Stimulated activated CD4-positive, alpha-beta T cell treated with anti-CD3 and anti-CD28 coated beads, Interleukin-15, amount 100 ng/mL, for 24 hours (primary cell): ENCODE measurements at regions not wholly inside any gene's neighbourhood (a gene's known extent, or its start where the extent isn't known, plus 50 kb on each side); places are given as distances from the start of the nearest gene placed in this dataset.

Experiments used
- DNase-seq: peaks from one replicate; pipeline ENCODE4 v3.0.0-alpha.2; 2020

DNA sequence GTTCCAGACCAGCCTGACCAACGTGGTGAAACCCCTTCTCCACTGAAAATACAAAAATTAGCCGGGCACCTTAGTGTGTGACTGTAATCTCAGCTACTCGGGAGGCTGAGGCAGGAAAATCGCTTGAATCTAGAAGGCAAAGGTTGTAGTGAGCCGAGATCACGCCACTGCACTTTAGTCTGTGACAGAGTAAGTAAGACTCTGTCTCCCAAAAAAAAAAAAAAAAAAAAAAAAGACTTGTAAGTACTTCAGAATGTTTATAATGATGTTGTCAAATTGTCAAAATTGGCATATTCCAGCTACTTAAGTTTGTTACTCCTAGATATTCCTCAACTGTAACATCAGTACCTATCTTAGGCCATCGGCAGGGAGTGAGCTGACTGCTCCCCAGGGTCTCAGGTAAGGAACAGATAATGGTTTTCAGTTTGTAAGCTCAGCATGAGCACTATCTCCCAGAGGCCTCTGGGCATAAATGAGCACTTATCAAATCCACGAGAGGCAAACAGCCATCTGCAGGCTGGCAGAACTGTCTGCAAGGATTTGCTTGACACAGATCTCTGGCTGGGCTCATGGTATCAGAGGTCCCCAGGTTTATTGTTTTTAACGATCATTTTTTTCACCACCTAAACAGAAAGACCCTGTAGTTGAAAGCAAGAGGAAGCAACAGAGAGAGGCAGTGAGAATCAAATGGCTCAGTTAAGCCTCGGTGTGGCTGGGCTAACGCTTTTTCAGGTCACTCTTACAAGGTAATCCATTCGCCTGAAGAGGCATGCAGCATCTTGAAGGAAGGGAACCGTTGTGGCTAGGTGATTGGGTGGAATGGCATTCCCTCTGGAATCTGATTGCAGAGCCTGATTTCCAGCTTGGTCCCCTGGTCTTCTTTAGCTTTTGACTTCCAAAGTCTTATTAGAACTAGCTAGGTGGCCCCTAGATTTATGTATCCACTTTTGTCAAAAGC is 115.9 kb downstream of the LY86 start:
- no peak for DNase-seq

DNA sequence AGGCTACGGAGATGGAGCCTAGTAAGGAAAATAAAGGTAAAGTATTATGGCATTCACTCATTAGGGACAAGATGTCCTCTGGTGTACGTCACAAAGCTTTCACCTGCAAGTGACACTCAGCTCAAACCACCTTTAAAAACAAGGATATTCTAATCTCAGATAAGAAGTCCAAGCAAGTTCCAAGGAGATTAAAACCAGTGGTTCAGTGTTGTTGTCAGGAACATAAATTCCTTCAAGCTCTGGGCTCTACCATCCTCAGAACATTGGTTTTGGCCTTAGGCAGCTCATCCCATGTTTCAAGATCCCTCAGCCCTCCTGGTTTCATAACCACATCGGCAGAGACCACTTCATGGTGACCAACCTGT is 116.5 kb downstream of the LY86 start:
- no peak for DNase-seq

DNA sequence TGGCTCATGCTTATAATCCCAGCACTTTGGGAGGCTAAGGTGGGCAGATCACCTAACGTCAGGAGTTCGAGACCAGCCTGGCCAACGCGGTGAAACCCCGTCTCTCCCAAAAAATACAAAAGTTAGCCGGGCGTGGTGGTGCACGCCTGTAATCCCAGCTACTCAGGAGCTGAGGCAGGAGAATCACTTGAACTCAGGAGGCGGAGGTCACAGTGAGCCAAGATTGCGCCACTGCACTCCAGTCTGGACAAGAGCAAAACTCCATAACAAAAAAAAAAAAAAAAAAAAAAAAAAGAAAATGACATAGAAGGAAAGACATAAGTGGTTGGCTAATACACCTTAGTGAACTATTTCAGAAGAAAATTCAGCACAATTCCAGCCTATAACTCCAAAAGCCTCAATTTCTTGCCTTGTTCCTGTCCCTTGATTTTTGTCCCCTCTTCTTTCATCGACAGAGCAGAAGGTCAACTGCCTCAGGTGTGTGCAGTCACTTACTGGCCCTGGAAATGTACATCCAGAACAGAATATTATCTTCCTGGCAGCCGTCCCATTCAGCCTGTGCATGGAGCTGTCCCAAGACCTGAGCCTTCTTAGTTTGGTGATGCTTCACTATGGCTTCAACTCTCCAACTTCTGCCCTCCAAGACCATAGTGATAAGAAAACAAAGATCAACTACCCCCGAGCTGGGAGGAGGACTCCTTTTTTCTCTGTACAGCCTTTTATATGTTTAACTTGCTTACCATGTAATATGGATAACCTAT is 117.6 kb downstream of the LY86 start:
- no peak for DNase-seq

DNA sequence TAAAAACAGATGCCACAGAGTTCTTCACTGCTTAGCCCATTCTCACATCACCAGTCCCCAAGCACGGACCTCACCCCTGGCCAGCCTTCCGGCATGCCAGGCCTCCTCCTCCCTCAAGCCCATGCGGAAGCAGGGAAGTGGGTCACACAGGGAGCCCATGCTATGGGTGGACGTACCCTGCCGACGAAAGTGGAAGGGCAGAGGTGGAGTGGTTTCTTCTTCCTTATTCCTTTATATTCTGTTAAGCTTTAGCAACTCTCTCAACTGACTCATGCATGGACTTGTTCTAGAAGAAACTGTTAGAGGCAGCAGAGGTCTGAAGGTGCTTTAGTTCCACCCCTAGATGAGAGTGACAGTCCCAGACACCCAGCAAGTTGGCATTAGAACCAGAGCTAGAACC is 118.6 kb downstream of the LY86 start:
- no peak for DNase-seq

DNA sequence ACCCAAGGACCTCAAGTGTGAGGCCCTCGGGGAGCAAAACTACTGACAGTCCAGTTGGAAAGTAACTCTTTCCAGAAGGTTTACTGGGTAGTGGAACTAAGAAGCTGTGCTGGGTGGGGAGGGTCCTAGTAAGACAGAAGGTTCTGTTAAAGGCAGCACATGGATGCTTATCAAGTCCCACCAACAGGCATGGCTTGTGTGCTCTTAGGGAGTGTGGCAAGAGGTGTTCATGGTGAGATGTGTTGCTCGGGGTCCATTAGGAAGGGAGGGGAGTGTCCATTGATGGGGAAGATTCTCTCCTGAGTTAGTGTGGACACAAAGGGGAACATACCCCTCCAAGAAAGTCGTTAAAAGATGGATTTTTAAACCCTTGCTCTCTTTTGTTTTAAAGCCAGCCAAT is 120.6 kb downstream of the LY86 start:
- DNase-seq, result no peak

DNA sequence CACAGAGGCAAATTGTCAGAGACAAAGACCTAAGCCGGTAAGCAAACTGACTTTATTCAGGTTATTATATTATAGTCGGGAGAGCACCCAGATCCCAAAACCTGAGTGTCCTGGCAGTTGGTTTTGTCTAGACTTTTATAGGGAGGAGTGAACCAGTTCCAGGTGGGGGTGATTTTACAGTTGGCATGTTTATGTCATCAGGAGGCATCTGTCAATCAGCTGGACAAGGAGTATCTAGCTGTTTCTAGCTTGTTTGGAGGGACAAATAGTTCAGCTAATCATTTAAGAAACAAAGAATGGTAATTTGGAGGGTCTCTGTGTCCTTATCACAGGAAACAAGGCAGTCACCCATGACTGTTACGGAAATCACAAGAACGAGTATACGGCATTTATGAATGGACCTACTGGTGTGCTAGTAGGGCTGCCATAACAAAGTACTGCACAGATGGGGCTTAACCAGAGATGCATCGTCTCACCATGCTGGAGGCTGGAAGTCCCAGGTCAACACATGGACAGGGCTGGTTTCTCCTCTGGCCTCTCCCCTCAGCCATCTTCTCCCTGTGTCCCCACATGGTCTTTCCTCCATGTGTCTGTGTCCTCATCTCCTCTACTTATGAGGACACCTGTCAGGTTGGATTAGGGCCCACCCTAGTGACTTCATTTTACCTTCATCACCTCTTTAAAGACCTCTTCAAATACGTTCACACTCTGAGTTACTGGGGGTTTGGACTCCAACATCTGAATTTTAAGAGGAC is 122.7 kb downstream of the LY86 start:
- no peak for DNase-seq

DNA sequence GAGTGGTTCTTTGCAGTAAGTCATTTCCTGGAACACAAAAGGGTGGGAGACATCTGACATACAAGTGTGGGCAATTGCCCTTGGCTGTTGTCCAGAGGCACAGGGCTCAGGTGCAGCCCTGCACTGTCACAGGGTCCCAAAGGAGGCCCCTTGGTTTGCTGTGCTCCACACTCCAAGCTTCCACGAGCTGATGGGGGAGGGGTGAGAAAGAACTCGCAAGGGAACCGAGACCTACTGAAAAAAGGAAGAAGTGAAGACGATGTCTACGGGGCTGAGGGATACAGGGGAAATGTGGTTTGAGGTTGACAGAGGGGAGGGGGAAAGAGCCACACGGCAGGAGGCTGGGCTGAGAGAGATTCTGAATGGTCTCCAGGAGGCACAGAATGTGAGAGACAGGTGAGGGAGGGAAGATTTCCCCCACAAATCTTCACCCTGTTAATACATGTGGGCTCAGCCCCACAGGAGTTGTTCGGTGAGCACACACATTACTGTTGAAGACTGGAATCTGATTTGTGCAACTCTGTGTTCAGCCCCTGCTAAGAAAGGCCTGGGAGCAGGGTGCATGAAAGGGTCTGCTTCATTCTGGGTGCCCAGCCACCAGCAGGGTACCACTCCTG is 123.4 kb downstream of the LY86 start:
- peak; percentile 24 for DNase-seq

DNA sequence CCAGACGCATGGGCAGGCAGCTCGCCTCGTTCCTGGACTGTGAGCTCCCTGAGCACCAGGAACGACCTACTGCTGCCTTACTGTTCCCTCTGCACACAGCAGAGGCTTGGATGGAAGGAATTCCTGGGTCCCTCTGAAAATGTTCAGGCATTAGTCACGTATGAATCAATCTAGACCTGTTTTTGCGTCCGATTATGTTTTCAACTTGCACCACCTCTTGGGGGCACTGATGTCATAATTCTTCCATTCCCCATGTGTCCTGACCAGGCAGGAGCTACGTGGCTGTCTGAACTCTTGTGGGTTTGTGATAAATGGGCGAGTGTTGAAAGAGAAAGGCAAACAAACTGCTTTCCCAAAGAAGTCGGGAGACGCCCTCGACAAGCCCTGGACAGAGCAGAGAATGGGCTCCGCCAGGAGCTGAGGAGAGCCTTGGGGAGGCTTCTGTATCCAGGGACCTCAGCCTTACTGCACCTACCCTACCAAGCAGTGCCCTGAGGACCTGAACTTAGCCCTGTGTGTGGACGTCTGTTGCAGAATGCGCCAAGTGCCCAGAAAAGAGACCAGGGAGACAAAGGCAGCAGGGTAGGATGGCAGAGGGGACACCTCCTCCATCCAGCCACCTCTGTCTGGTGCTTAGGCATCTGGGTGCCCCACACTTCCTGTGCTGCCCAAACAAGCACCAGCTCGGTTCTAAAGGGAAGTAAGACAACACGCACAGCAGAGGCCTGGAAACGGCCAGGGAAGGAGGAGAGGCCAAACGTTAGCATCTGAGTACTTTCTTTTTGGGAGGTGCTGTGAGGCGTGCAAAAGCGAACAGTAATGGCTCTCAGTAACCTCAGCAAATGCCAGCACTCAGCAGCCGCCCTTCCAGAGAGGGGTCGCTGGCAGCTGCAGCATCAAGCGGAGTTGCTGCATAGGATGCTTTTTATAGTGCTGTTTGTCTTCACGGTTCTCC is 124.2 kb downstream of the LY86 start:
- no peak for DNase-seq

DNA sequence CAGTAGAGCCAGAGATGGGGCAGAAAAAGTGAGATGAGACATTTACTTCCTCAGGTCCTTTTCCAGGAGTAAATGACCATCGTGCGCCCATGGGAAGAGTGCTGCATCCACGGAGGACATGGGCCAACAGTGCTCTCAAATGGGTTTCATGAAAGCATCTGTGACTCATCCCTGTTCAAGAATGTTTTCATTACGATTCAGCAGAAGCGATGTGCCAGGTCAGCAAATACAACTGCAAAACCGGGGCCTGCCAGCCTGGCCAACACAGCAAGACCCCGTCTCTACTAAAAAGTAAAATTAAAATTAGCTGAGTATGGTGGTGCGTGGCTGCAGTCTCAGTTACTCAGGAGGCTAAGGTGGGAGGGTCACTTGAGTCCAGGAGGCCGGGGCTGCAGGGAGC is 125.1 kb downstream of the LY86 start:
- no peak for DNase-seq

DNA sequence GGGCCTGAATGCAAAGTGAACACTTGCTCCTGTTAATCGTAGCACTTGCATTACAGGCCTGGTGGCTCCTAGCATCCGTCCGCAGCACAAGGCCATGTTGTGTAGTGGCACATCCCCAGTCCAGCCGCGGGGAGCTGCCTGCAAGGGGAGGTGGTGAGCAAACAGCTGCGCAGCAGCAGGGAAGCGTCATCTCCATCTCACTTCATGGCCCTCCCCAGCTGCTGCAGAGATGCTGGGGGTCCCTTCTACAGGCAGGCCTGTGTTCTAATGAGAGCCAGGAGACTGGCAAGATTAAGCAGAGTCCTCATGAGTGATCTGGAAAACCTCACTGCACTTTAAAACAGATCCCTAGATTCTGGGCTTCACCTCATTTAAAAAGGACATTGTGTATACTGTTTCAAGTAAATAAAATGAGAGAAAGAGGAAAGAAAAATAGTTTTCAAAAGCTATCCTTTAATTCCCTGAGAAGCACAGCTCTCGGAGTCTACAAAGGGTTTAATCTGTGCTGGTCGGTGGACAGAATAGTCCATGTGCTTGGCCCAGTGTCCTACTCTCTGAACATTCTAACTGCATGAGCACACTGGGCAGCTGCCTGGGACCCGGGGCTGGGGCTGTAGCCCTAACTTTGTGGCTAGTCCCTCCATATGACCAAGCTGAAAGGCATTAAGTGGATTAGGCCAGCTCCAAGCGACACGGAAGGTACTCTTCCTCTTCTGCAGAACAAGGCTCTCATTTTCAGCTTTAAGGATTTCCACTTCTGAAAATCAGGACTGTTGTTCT is 125.8 kb downstream of the LY86 start:
- DNase-seq, result no peak

DNA sequence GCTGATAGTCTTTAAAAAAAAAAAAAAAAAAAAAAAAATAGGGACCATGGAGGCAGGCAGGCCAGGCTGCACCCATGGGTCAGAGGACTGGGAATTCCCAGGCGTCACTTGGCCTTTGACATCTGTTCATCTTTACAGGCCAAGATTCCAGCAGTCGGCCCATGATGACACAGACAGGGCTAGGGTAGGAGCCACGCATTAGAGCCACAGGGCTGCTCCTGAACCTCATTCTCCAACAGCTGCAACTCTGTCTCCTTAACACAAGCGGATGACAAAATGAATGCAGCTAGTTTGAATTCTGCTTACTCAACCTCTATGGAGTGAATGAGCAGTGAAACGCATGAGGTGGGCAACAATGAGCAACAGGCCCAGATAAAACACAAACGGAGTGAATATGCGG is 126.4 kb downstream of the LY86 start:
- DNase-seq, result no peak

DNA sequence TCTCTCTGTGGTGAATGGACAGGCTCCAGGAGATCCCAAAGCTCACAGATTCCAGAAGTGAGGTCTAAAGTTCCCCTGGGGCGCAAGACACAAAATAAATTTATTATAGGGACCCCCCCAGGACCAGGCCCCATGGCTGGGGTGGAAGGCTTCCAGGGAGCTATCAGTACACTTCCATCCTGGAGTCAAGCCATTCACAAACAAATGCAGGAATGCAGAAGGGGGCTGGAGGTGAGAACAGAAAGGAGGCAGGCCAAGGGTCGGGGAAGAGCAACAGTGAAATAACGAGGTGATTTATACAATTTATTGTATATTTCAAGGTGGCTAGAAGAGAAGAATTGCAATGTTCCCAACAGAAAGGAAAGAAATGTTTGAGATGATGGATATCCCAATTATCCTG is 126.9 kb downstream of the LY86 start:
- DNase-seq, result no peak

DNA sequence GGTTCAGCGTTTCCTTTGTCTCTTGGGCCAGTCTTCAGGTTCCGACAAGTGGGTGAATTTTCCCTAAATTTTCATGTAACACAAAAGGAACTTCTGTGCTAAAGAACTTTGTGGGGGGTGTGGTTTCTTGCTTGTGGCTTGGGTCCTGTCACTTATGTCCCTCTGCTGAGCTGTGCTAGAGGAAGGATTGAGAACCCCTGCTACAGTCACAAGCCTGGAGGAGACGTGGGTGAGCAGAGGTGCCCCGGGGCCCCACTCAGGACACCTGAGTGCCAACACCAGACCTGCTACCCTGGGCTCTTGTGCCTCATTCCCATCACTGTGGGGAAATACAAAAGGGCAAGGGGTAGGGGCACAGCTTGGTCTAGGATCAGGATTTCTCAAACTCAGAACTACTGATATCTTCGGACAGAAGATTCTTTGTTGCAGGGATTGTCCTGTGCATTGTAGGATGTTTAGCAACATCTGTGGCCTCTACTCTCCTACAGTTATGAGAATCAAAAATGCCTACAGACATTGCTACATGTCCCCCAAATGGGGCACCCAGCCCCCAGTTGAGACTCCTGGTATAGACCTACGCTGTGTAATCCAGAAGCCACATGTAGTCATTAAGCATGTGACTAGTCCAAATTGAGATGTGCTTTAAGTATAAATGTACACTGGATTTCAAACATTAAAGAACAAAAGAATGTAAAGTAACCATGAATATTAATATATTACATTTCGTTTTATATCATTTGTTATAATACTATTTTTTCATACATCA is 128.7 kb downstream of the LY86 start:
- no peak for DNase-seq

DNA sequence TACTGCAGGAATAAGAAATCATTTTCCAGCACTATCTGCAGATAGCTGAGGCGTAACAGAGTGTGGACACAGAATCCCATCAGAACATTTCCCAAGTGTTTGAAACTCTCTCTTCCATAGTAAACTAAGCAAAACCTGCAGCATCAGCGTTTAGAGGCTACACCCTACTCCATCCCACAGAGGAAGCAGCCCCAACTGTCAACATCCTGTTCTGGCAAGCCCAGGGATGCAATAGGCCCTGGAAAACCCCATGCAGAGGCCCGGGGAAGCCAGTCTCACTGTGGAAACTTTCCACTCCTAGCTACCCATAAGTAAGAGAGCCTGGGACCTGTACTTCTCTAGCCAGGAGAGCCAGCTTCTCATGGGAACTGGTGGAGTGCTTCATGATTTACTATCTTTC is 129.4 kb downstream of the LY86 start:
- no peak for DNase-seq

DNA sequence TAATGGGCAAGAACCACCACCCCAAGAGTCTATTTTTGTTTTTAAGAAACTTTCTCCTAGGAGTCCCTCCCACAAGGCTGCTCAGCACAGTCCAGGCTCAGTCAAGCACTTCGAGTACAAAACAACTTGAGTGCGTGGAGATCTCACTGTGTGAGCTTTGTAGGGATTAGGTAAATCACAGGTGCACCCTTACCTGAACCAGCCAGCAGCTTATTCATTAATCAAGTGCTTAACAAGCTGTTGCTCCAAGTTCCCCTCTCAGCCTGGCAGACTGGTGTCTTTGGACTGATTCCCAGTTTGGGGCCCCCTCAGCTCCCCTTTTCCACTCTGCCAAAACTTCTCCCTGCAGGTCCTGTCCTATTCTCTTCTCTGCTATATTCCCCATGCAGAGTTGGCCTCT is 133.1 kb downstream of the LY86 start:
- no peak for DNase-seq

DNA sequence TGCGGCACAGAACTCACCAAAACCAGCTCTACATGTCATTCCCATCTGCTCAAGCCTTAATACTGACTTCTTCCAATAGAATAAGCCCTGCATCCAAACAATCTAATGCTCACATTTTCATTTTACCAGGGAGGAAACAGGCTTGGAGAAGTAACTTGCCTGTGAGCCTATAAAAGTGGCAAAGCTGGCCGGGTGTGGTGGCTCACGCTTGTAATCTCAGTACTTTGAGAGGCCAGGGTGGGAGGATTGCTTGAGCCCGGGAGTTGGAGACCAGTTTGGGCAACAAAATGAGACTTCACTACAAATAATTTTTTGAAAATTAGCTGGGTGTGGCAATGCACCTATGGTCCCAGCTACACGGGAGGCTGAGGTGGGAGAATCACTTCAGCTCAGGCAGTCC is 133.7 kb downstream of the LY86 start:
- no peak for DNase-seq

DNA sequence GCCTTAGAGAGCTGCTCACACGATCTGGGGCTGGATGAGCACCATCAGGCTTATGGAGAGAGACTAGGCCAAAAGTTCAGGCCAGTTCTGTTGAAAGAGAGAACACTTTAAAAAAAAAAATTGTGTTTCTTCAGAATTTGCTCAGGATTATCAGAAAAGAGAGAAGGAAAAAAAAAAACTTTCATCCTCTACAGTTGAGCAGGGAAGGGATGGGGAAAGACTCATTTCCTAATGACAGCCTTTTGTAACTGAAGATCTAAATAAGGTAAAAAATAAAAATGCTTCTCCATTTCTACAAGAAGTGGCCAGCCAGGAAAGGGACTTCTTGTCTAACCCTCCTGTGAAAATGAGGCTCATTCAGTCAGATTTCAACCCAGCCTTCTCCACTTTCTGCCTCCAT is 134.8 kb downstream of the LY86 start:
- no peak for DNase-seq

DNA sequence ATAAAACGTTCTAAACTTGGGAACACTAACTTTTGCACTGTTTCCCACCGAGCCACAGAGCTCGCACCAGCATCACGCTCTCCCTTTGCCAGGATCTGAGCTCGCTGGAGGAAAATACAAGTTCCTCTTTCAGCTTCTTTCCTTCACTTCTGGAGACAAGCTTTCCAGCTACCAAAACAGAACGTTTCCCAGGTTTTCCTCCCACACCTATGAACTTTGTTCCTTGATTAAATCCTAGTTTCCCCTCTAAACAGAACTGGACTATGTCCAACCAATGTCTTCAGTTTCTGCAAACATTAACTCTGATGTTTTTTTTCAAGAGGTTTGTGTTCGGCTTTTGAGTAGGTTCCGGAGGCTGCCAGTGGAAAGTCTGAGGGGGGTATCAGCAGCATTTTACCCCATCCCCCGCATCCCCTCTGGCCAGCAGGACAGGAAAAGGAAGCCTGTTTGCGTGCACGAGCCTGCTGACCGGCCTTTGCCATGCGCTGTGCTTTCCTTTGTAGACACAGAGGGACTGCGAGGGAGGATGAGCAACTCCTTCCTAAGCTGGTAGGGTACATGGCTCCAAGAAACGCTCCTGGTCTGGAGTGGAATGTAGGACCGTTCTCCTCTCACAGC is 135.5 kb downstream of the LY86 start:
- no peak for DNase-seq

DNA sequence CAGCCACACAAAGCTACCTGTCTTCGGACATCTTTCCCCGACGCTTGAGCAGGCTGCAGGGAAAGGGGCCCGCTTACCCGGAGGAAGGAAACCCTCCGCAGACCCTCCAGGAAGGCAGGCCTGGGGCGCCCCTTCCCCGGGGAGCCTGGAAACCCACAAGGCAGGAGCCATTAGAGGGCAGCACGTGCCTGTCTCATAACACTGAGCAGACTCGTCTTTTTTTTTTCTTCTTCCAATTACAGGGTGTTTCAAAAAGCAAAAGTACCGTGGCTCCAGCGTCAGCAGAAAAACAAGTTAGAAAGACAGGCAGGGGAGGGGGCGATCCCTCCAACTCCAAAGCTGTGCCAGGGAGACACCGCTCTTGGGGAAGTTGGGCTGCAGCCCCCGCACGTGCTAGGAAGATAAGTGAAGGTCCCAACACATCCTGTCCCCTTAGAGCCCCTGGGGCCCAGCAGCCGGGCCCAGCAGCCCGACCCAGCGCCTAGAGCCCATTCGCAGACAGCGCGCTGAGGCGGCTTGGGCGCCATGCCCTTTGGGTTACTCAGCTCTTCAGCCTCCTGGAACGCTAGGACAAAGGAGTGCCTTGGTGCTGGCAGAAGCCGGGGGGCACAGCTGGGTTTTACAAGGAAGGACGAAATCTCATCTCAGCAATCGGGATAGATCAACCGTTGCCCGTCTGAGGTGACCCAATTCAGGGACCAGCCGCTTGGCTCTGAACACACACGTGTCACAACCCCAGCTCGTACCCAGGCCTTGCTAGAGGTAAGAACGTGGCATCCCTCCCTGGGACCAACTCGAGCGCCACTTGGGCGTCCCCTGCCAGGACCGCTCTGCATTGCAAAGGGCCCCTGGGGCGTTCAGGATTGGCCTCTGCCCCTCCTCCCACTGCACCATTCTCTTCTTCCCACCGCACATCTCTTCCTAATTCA is 136.3 kb downstream of the LY86 start:
- DNase-seq, result peak; percentile 70
